ENCODE measurements at regions not wholly inside any gene's neighbourhood (a gene's known extent, or its start where the extent isn't known, plus 50 kb on each side); places are given as distances from the start of the nearest gene placed in this dataset.
"Not testable (repeated sequence)": the region's sequence is repeated elsewhere in the genome, so short reads cannot be mapped to it uniquely, and the experiment has no call there.

- H3K36me3 ChIP-seq (ENCODE audit: control insufficient read depth, insufficient read depth, low read length) = no peaks in the 10 kb centered on the region
- TF ChIP-seq CTCF (IDR thresholded peaks at IDR 0.05; ENCODE audit: insufficient read depth, low read length, severe bottlenecking) = no peak
- no peaks in the 10 kb centered on the region for H3K27me3 ChIP-seq (ENCODE audit: control insufficient read depth, insufficient read depth, low read length)
- FAIRE-seq (no peak), DNase-seq (ENCODE audit: low read depth) (peak; percentile 15)
- no peak overlapping the region for H3K4me3 ChIP-seq (ENCODE audit: low read depth, low read length)
Observed at GRCh38 chr10:18906636-18907035, 142.0 kb upstream of the MALRD1 start.

- H3K4me3 ChIP-seq (ENCODE audit: low read depth, low read length); FAIRE-seq; DNase-seq (ENCODE audit: low read depth); H3K36me3 ChIP-seq (ENCODE audit: control insufficient read depth, insufficient read depth, low read length); H3K27me3 ChIP-seq (ENCODE audit: control insufficient read depth, insufficient read depth, low read length): not testable (repeated sequence)
Observed at GRCh38 chr10:18917431-18917830, 131.2 kb upstream of the MALRD1 start.

- TF ChIP-seq CTCF (IDR thresholded peaks at IDR 0.05; ENCODE audit: insufficient read depth, low read length, severe bottlenecking) = no peak
- Histone ChIP-seq H3K27me3 (ENCODE audit: control insufficient read depth, insufficient read depth, low read length) (no peaks in the 10 kb centered on the region), H3K36me3 (ENCODE audit: control insufficient read depth, insufficient read depth, low read length) (no peaks in the 10 kb centered on the region), H3K4me3 (ENCODE audit: low read depth, low read length) (no peak overlapping the region)
- FAIRE-seq = no peak
- DNase-seq (ENCODE audit: low read depth) = peak; percentile 8
Observed at GRCh38 chr10:18918532-18918931, 130.1 kb upstream of the MALRD1 start.

GRCh38 chr10:18949391-18949790 lies 99.2 kb upstream of the MALRD1 start:
- no peak for FAIRE-seq
- TF ChIP-seq CTCF (IDR thresholded peaks at IDR 0.05; ENCODE audit: insufficient read depth, low read length, severe bottlenecking) = no peak
- Histone ChIP-seq H3K36me3 (ENCODE audit: control insufficient read depth, insufficient read depth, low read length) (no peaks in the 10 kb centered on the region), H3K4me3 (ENCODE audit: low read depth, low read length) (no peak overlapping the region), H3K27me3 (ENCODE audit: control insufficient read depth, insufficient read depth, low read length) (no peaks in the 10 kb centered on the region)
- DNase-seq (ENCODE audit: low read depth) = no peak

- not testable (repeated sequence) for DNase-seq (ENCODE audit: low read depth); FAIRE-seq; H3K36me3 ChIP-seq (ENCODE audit: control insufficient read depth, insufficient read depth, low read length); H3K27me3 ChIP-seq (ENCODE audit: control insufficient read depth, insufficient read depth, low read length); H3K4me3 ChIP-seq (ENCODE audit: low read depth, low read length)
Observed at GRCh38 chr10:18951072-18951823, 97.4 kb upstream of the MALRD1 start.

- no peaks in the 10 kb centered on the region for H3K36me3 ChIP-seq (ENCODE audit: control insufficient read depth, insufficient read depth, low read length)
- no peak for DNase-seq (ENCODE audit: low read depth)
- H3K27me3 ChIP-seq (ENCODE audit: control insufficient read depth, insufficient read depth, low read length) = no peaks in the 10 kb centered on the region
- no peak for FAIRE-seq
- no peak overlapping the region for H3K4me3 ChIP-seq (ENCODE audit: low read depth, low read length)
- no peak for TF ChIP-seq CTCF (IDR thresholded peaks at IDR 0.05; ENCODE audit: insufficient read depth, low read length, severe bottlenecking)
Observed at GRCh38 chr10:18955061-18955460, 93.5 kb upstream of the MALRD1 start.

GRCh38 chr10:18959369-18959768 lies 89.2 kb upstream of the MALRD1 start:
- FAIRE-seq = no peak
- Histone ChIP-seq H3K4me3 (ENCODE audit: low read depth, low read length) (no peak overlapping the region), H3K27me3 (ENCODE audit: control insufficient read depth, insufficient read depth, low read length) (no peaks in the 10 kb centered on the region), H3K36me3 (ENCODE audit: control insufficient read depth, insufficient read depth, low read length) (no peaks in the 10 kb centered on the region)
- TF ChIP-seq CTCF (IDR thresholded peaks at IDR 0.05; ENCODE audit: insufficient read depth, low read length, severe bottlenecking) = no peak
- no peak for DNase-seq (ENCODE audit: low read depth)
